H1 (cell line): ENCODE measurements at regions not wholly inside any gene's neighbourhood (a gene's known extent, or its start where the extent isn't known, plus 50 kb on each side); places are given as distances from the start of the nearest gene placed in this dataset.

Experiments used
- CTCF ChIA-PET: fragments of 300-600 bp; sonication (Branson Sonifier 250); formaldehyde crosslinking; loops from one replicate; lab custom pipeline; 2021; ENCODE audit not compliant: partially characterized antibody; lab: Charles Lee
- POLR2A ChIA-PET: fragments of 300-600 bp; sonication (Branson Sonifier 250); formaldehyde crosslinking; loops from one replicate; lab custom pipeline; 2021; ENCODE audit warnings: inconsistent platforms; ENCODE audit not compliant: partially characterized antibody; lab: Charles Lee
- DNase-seq, 2 experiments: peaks; one replicate each; pipeline versions ENCODE4 v3.0.0 to v3.0.0-alpha.2; 2010 to 2022; ENCODE audit warnings: low spot score in 2 of 2, low read depth in 1 of 2, mixed read lengths in 1 of 2
- FAIRE-seq: peaks from 2 replicates; lab custom pipeline; 2011; peaks lifted over from hg19 to GRCh38; lab: Jason Lieb, UNC
- H2AFZ ChIP-seq: 2 replicates; pipeline ENCODE4 v1.8.1; 2012; ENCODE audit warnings: low read length, inconsistent platforms
- H2AK5ac ChIP-seq: 2 replicates; pipeline ENCODE4 v1.6.1; 2013; ENCODE audit warnings: low read depth, low read length
- H2BK120ac ChIP-seq: replicated peaks from 2 replicates; pipeline ENCODE3; 2013; ENCODE audit warnings: low read depth, low read length, inconsistent platforms
- H2BK12ac ChIP-seq: 2 replicates; pipeline ENCODE4 v1.6.1; 2013; ENCODE audit warnings: low read depth, low read length
- H2BK15ac ChIP-seq: 2 replicates; pipeline ENCODE4 v1.6.1; 2013; ENCODE audit warnings: low read length
- H2BK20ac ChIP-seq: 2 replicates; pipeline ENCODE4 v1.6.1; 2013; ENCODE audit warnings: low read length
- H2BK5ac ChIP-seq: 2 replicates; pipeline ENCODE4 v1.6.1; 2013; ENCODE audit warnings: low read depth, low read length
- H3K14ac ChIP-seq: 2 replicates; pipeline ENCODE4 v1.6.1; 2013; ENCODE audit warnings: inconsistent platforms; ENCODE audit not compliant: insufficient read length
- H3K18ac ChIP-seq: 2 replicates; pipeline ENCODE4 v1.6.1; 2013; ENCODE audit warnings: low read length; ENCODE audit errors: extremely low read depth
- H3K23ac ChIP-seq: 2 replicates; pipeline ENCODE4 v1.6.1; 2013; ENCODE audit warnings: inconsistent platforms; ENCODE audit not compliant: insufficient read length
- H3K23me2 ChIP-seq: 2 replicates; pipeline ENCODE4 v1.6.1; 2013; ENCODE audit warnings: low read depth, low read length
- H3K27ac ChIP-seq: 2 replicates; pipeline ENCODE4 v1.6.1; 2011; ENCODE audit warnings: low read depth, low read length, inconsistent platforms
- H3K27me3 ChIP-seq, 4 experiments: replicated peaks in 1 of 4; 1 replicate in 1 of 4; 2 replicates in 3 of 4; pipeline versions ENCODE4 v1.6.1 to v1.8.1; 2011 to 2013; ENCODE audit warnings: low read length in 3 of 4, mild to moderate bottlenecking in 3 of 4, inconsistent platforms in 2 of 4, mixed read lengths in 2 of 4, moderate library complexity in 1 of 4; ENCODE audit not compliant: control insufficient read depth in 3 of 4, insufficient read depth in 3 of 4; ENCODE audit errors: extremely low read depth in 1 of 4
- H3K36me3 ChIP-seq, 4 experiments: 2 replicates each; pipeline versions ENCODE4 v1.6.1 to v1.8.1; 2011 to 2013; ENCODE audit warnings: mild to moderate bottlenecking in 4 of 4, low read length in 3 of 4, moderate library complexity in 2 of 4, control low read depth in 1 of 4, inconsistent platforms in 1 of 4; ENCODE audit not compliant: insufficient read depth in 4 of 4, control insufficient read depth in 2 of 4
- H3K4ac ChIP-seq: replicated peaks from 2 replicates; pipeline ENCODE3; 2013; ENCODE audit warnings: low read length, low read depth, mixed read lengths, inconsistent platforms; ENCODE audit not compliant: insufficient read length
- H3K4me1 ChIP-seq, 4 experiments: replicated peaks in 1 of 4; 1 replicate in 1 of 4; 2 replicates in 3 of 4; pipeline versions ENCODE4 v1.6.1 to v1.8.1; 2011 to 2013; ENCODE audit warnings: low read length in 3 of 4, inconsistent platforms in 2 of 4, mixed read lengths in 1 of 4; ENCODE audit not compliant: insufficient read depth in 4 of 4, control insufficient read depth in 3 of 4
- H3K4me2 ChIP-seq, 2 experiments: 2 replicates each; pipeline versions ENCODE4 v1.6.1 to v1.8.1; 2011 to 2013; ENCODE audit warnings: low read depth in 2 of 2, low read length in 2 of 2, control low read depth in 1 of 2, inconsistent platforms in 1 of 2, mild to moderate bottlenecking in 1 of 2; ENCODE audit not compliant: insufficient read depth in 1 of 2
- H3K4me3 ChIP-seq, 4 experiments: fragments of 200-600, 300-600 bp in 1 of 4; sonication (generic), shearing (Covaris generic), sonication (Bioruptor Twin) in 1 of 4; 2 replicates each; pipeline versions ENCODE4 v1.5.1 to v1.8.1; 2011 to 2016; ENCODE audit warnings: low read length in 4 of 4, low read depth in 3 of 4, control low read depth in 2 of 4, inconsistent platforms in 2 of 4, mild to moderate bottlenecking in 2 of 4, mixed read lengths in 1 of 4, moderate library complexity in 1 of 4; ENCODE audit not compliant: insufficient read depth in 2 of 4; ENCODE audit errors: extremely low read depth in 1 of 4
- H3K56ac ChIP-seq: replicated peaks from 2 replicates; pipeline ENCODE3; 2013; ENCODE audit warnings: low read depth, mild to moderate bottlenecking, mixed read lengths, low read length, inconsistent platforms; ENCODE audit not compliant: insufficient read length
- H3K79me1 ChIP-seq: 2 replicates; pipeline ENCODE4 v1.6.1; 2013; ENCODE audit warnings: low read depth, low read length, control low read depth
- H3K79me2 ChIP-seq, 2 experiments: 2 replicates each; pipeline versions ENCODE4 v1.6.1 to v1.8.1; 2012 to 2013; ENCODE audit warnings: low read length in 2 of 2, mild to moderate bottlenecking in 2 of 2, inconsistent platforms in 1 of 2; ENCODE audit not compliant: insufficient read depth in 2 of 2, control insufficient read depth in 1 of 2
- H3K9ac ChIP-seq, 4 experiments: replicated peaks in 1 of 4; 1 replicate in 1 of 4; 2 replicates in 3 of 4; pipeline versions ENCODE4 v1.6.1 to v1.8.1; 2011 to 2013; ENCODE audit warnings: low read depth in 3 of 4, low read length in 3 of 4, control low read depth in 2 of 4, mild to moderate bottlenecking in 2 of 4, moderate library complexity in 2 of 4, inconsistent platforms in 1 of 4; ENCODE audit errors: extremely low read depth in 1 of 4
- H3K9me3 ChIP-seq, 2 experiments: 2 replicates each; pipeline versions ENCODE4 v1.6.1 to v1.8.1; 2012 to 2013; ENCODE audit warnings: mild to moderate bottlenecking in 2 of 2, moderate library complexity in 2 of 2, control low read depth in 1 of 2, inconsistent platforms in 1 of 2, low read depth in 1 of 2, low read length in 1 of 2, mixed read lengths in 1 of 2; ENCODE audit not compliant: insufficient read depth in 2 of 2
- H4K20me1 ChIP-seq, 2 experiments: replicated peaks in 1 of 2; 2 replicates each; pipeline versions ENCODE3 to v1.8.1; 2011 to 2013; ENCODE audit warnings: inconsistent platforms in 2 of 2, low read length in 2 of 2, mild to moderate bottlenecking in 1 of 2; ENCODE audit not compliant: insufficient read depth in 2 of 2, control insufficient read depth in 1 of 2
- H4K5ac ChIP-seq: 2 replicates; pipeline ENCODE4 v1.6.1; 2013; ENCODE audit warnings: low read length, low read depth, mixed read lengths, inconsistent platforms; ENCODE audit not compliant: insufficient read length
- H4K8ac ChIP-seq: 2 replicates; pipeline ENCODE4 v1.8.0; 2013; ENCODE audit warnings: mild to moderate bottlenecking, moderate library complexity, low read length, inconsistent platforms; ENCODE audit not compliant: insufficient read depth; ENCODE audit errors: extremely low read depth
- H4K91ac ChIP-seq: replicated peaks from 2 replicates; pipeline ENCODE3; 2013; ENCODE audit warnings: low read length, mixed read lengths, inconsistent platforms; ENCODE audit not compliant: insufficient read length
- ATF2 ChIP-seq: IDR thresholded peaks from 2 replicates; pipeline ENCODE4 v1.6.1; 2012; ENCODE audit warnings: low read length, inconsistent platforms
- CBX8 ChIP-seq: fragments of 300-800, 300-1000 bp; sonication (generic); IDR thresholded peaks from 2 replicates; pipeline ENCODE4 v1.7.1; 2016; ENCODE audit warnings: low read depth, low read length, borderline replicate concordance
- FOSL1 ChIP-seq: IDR thresholded peaks from 2 replicates; pipeline ENCODE4 v1.6.1; 2011; ENCODE audit warnings: mild to moderate bottlenecking, low read depth, low read length, moderate library complexity; ENCODE audit not compliant: insufficient read depth
- GTF2F1 ChIP-seq: IDR thresholded peaks from 2 replicates; pipeline ENCODE4 v1.6.1; 2012; ENCODE audit warnings: low read depth, low read length, improper control_type of control experiment, borderline replicate concordance
- JUN ChIP-seq: IDR thresholded peaks from 2 replicates; pipeline ENCODE4 v1.6.1; 2011; ENCODE audit warnings: low read depth, mild to moderate bottlenecking, improper control_type of control experiment, low read length
- MAFK ChIP-seq: IDR thresholded peaks from 2 replicates; pipeline ENCODE4 v1.6.1; 2012; ENCODE audit warnings: low read depth, mild to moderate bottlenecking, improper control_type of control experiment, low read length
- SIX5 ChIP-seq: IDR thresholded peaks from 2 replicates; pipeline ENCODE4 v1.6.1; 2011; ENCODE audit warnings: mild to moderate bottlenecking, low read depth, low read length
- SP2 ChIP-seq: IDR thresholded peaks from 2 replicates; pipeline ENCODE4 v1.6.1; 2012; ENCODE audit warnings: mild to moderate bottlenecking, low read length, inconsistent platforms
- ZNF274 ChIP-seq: IDR thresholded peaks from 2 replicates; pipeline ENCODE4 v1.7.0; 2012; ENCODE audit warnings: low read length, borderline replicate concordance; ENCODE audit errors: extremely low read depth
- WGBS, 2 experiments: shearing (Covaris generic) in 1 of 2; methylation state at CpG; one replicate each; pipeline versions ENCODE4 v1.1.6 to v1.1.7; 2013 to 2015; ENCODE audit warnings: low lambda C conversion rate in 2 of 2, mixed read lengths in 2 of 2, inconsistent platforms in 1 of 2, low coverage in 1 of 2, missing lambda C conversion rate in 1 of 2; ENCODE audit not compliant: insufficient replicate concordance in 2 of 2, insufficient coverage in 1 of 2, insufficient read length in 1 of 2; ENCODE audit errors: extremely low coverage in 1 of 2, missing lambda C conversion rate in 1 of 2; 5-methylcytosine and 5-hydroxymethylcytosine counted together

GRCh38 chr9:12183321-12183720 lies 509.9 kb upstream of the TYRP1 start:
- H3K79me1 ChIP-seq: no peaks in the 10 kb centered on the region
- H3K18ac ChIP-seq: no peak overlapping the region
- no peak overlapping the region for H2BK5ac ChIP-seq
- H2BK20ac ChIP-seq: no peak overlapping the region
- H3K27ac ChIP-seq: no peak overlapping the region
- H2BK120ac ChIP-seq: no peak overlapping the region
- no peak overlapping the region for H4K8ac ChIP-seq
- H3K23ac ChIP-seq: no peak overlapping the region
- H3K9ac ChIP-seq: no peak overlapping the region
- no peaks in the 10 kb centered on the region for H3K79me2 ChIP-seq
- H2AFZ ChIP-seq: no peak overlapping the region
- DNase-seq (no peak), FAIRE-seq (no peak)
- no peak overlapping the region for H3K4me3 ChIP-seq
- no peaks in the 10 kb centered on the region for H3K27me3 ChIP-seq
- H4K91ac ChIP-seq: no peak overlapping the region
- H2BK15ac ChIP-seq: no peak overlapping the region
- no peak overlapping the region for H3K4me2 ChIP-seq
- ChIA-PET CTCF (no interaction called here), POLR2A (no interaction called here)
- H3K23me2 ChIP-seq: no peaks in the 10 kb centered on the region
- no peak overlapping the region for H3K56ac ChIP-seq
- no peak overlapping the region for H2BK12ac ChIP-seq
- 95% methylated on average over 3 of the region's 3 CpGs; no CpG with 5 or more reads in 1 of the 2 experiments for WGBS, 2 experiments
- no peak overlapping the region for H3K14ac ChIP-seq
- H3K9me3 ChIP-seq: no peaks in the 10 kb centered on the region
- no peak overlapping the region for H4K5ac ChIP-seq
- H3K4ac ChIP-seq: no peak overlapping the region
- no peaks in the 10 kb centered on the region for H3K4me1 ChIP-seq
- H4K20me1 ChIP-seq: no peaks in the 10 kb centered on the region
- H3K36me3 ChIP-seq: no peaks in the 10 kb centered on the region
- no peak overlapping the region for H2AK5ac ChIP-seq
- TF ChIP-seq GTF2F1 (no peak), SIX5 (no peak), ATF2 (no peak), JUN (no peak), MAFK (no peak), FOSL1 (no peak), ZNF274 (no peak), CBX8 (no peak), SP2 (no peak)
